ENCODE measurements at regions not wholly inside any gene's neighbourhood (a gene's known extent, or its start where the extent isn't known, plus 50 kb on each side); places are given as distances from the start of the nearest gene placed in this dataset.

DNA sequence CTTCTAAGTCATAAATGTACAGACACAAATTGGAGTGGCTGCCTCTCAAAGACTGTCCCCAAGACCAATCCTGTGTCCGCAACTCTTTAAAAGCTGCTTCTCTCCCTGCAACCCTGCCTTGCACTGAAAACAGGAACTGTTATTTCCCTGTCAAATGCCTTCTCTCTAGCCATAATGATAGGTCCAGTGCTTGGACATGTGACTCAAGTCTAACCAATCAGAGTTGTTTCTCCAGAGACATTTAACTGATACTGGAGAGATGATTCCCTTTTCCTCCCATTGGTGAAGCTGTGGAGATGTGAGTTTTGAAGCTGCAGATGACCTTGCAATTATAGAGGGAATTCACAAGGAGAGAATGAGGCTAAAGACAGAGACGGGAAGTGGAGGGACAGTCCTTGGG, 253.3 kb upstream of the CDH5 start:
- DNase-seq (ENCODE audit: low read depth in 2 of 2), result no peak
- TF ChIP-seq, protein P1, sequence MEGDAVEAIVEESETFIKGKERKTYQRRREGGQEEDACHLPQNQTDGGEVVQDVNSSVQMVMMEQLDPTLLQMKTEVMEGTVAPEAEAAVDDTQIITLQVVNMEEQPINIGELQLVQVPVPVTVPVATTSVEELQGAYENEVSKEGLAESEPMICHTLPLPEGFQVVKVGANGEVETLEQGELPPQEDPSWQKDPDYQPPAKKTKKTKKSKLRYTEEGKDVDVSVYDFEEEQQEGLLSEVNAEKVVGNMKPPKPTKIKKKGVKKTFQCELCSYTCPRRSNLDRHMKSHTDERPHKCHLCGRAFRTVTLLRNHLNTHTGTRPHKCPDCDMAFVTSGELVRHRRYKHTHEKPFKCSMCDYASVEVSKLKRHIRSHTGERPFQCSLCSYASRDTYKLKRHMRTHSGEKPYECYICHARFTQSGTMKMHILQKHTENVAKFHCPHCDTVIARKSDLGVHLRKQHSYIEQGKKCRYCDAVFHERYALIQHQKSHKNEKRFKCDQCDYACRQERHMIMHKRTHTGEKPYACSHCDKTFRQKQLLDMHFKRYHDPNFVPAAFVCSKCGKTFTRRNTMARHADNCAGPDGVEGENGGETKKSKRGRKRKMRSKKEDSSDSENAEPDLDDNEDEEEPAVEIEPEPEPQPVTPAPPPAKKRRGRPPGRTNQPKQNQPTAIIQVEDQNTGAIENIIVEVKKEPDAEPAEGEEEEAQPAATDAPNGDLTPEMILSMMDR (IDR thresholded peaks at IDR 0.05; ENCODE audit: low read depth, low read length), result no peak
- H3K4me3 ChIP-seq (replicated peaks in 1 of 2; ENCODE audit: low read depth in 2 of 2, low read length in 2 of 2), result no peak overlapping the region

DNA sequence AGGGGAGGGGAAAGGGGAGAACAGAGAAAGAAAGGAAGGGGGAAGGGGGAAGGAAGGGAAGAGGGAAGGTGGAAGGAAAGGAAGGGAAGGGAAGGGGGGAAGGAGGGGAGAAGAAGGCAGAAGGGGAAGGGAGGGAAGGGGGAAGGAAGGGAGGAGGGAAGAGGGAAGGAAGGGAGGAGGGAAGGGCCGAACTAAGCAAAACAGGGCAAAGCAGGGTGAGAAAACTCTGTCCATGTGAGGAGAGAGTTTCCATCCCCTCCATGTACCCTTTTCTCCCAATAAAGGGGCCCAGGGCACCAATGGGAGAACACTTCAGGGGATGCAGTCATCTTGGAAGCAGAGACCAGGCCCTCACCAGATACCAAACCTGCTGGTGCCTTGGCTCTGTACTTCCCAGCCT, 256.8 kb upstream of the CDH5 start:
- TF ChIP-seq, protein P1 (IDR thresholded peaks at IDR 0.05; ENCODE audit: low read depth, low read length), result no peak
- H3K4me3 ChIP-seq (replicated peaks in 1 of 2; ENCODE audit: low read depth in 2 of 2, low read length in 2 of 2), result no peak overlapping the region
- DNase-seq (ENCODE audit: low read depth in 2 of 2), result no peak

DNA sequence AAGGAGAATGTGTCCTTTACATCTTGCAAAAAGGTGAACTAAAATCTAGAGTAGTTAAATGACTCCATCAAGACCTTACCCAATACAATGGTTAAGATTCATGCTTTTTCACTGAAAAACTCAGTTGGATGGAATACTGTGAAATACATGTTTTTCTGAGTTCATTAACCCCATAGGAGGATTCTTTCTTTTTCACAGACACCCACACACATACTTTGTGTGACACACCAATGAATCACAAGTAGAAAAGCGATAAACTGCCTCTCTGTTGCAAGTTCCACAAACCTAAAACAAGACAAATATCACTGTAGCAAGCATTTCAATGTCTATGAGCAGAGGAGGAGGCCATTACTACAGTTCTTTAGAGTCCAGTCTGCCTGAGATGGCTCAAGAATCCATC, 258.8 kb upstream of the CDH5 start:
- DNase-seq (ENCODE audit: low read depth in 2 of 2), result peak; percentile 75 to 85
- H3K4me3 ChIP-seq (replicated peaks in 1 of 2; ENCODE audit: low read depth in 2 of 2, low read length in 2 of 2), result no peak overlapping the region
- TF ChIP-seq, protein P1 (IDR thresholded peaks at IDR 0.05; ENCODE audit: low read depth, low read length), result no peak

DNA sequence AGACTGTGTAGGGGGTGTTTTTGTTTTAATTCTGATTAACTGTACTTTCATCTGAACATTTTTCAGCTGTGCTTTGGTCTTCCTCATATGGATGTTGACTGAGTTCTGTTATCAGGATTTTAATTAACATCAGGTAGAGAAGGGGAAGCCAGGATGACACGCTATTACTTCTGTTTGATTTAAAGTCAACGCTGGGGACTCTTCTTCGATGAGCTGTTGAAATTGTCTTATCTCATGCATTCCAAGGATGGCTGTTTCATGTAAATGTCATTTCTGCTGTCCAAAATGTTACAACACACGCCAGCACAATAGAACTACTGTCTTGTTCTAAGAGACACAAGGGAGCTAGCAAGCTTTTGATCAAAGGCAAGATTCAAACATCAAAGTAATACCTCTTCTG, 263.3 kb upstream of the CDH5 start:
- TF ChIP-seq, protein P1 (IDR thresholded peaks at IDR 0.05; ENCODE audit: low read depth, low read length), result no peak
- H3K4me3 ChIP-seq (replicated peaks in 1 of 2; ENCODE audit: low read depth in 2 of 2, low read length in 2 of 2), result no peak overlapping the region
- peak; percentile 13 to 66 for DNase-seq (ENCODE audit: low read depth in 2 of 2)

DNA sequence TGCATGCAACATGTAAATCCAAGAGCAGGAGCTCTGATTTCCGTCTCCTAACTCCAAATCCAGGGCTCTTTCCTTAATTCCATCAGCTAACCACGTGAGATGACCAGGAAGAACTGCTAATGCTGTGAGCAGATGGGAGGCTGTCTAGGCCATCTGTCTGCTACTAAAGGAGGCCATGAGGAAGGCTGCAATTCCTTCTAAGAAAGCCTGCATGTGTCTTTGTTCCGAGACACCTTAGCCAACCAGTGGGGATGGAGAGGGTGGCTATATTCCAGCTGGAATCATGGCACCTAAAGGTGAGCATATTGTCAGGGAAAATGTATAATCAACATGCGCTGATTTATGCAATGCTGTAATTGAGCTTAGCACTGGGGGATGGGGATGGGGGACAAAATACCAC, 267.2 kb upstream of the CDH5 start:
- TF ChIP-seq, protein P1 (IDR thresholded peaks at IDR 0.05; ENCODE audit: low read depth, low read length), result no peak
- H3K4me3 ChIP-seq (replicated peaks in 1 of 2; ENCODE audit: low read depth in 2 of 2, low read length in 2 of 2), result no peak overlapping the region
- no peak for DNase-seq (ENCODE audit: low read depth in 2 of 2)

DNA sequence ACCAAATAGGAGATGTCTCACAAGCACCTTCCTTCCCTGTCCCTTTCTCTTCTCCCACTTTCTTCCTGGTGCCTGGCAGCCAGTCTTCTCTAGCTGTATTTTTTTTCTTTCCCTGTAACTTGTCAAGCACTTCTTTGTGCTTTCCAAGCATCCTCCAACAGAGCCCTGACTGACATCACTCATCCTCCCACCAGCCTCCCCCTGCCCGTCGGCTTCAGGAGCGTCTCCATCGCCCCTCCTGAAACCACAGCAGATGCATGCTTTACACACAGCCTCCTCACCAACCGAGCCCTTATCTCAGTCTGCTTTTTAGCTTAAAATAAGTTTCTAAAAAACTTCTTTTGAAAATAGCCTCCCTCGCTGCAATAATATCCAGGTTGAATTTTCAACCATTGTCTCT, 268.7 kb upstream of the CDH5 start:
- TF ChIP-seq, protein P1 (IDR thresholded peaks at IDR 0.05; ENCODE audit: low read depth, low read length), result no peak
- DNase-seq (ENCODE audit: low read depth in 2 of 2), result no peak

DNA sequence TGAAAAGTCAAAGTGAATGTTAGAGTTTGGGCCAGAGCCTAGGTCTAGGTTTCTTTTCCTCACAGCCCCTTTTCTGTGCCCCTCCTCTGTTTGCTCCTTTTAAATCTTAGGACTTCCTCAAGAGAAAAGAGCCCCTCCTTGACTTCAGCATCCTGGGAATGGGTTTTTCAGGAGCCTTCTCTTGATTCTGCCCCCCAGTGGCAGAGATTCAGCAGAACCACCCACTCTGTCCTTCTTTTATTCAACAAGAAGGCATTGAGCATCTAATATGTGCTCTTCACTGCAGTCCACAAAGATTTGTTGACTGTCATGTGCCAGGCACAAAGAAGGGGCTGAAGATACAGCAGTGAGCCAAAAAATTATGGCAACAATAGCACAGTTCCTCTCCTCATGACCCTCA, 270.8 kb upstream of the CDH5 start:
- peak in 1 of 2 donors; percentile 1 for DNase-seq (ENCODE audit: low read depth in 2 of 2)
- TF ChIP-seq, protein P1 (IDR thresholded peaks at IDR 0.05; ENCODE audit: low read depth, low read length), result no peak
- no peak overlapping the region for H3K4me3 ChIP-seq (replicated peaks in 1 of 2; ENCODE audit: low read depth in 2 of 2, low read length in 2 of 2)

More for the DNA sequence above, 268.7 kb upstream of the CDH5 start:
- no peak overlapping the region for H3K4me3 ChIP-seq (replicated peaks in 1 of 2; ENCODE audit: low read depth in 2 of 2, low read length in 2 of 2)

All from cardiac fibroblast (primary cell).